ENCODE measurements at regions not wholly inside any gene's neighbourhood (a gene's known extent, or its start where the extent isn't known, plus 50 kb on each side); places are given as distances from the start of the nearest gene placed in this dataset.

GRCh38 chr6:125693480-125693879, 56.0 kb upstream of the HEY2 start:
- Histone ChIP-seq H3K9me3 (ENCODE audit: control insufficient read depth, low read depth, low read length) (peaks cover 71% of the 10 kb centered on the region), H3K27me3 (ENCODE audit: insufficient read depth, low read length) (no peaks in the 10 kb centered on the region), H4K8ac (replicated peaks; ENCODE audit: insufficient read length, low read depth, low read length) (no peak overlapping the region), H3K23me2 (ENCODE audit: insufficient read length, low read depth, low read length, poor library complexity, severe bottlenecking) (no peaks in the 10 kb centered on the region), H3K56ac (ENCODE audit: insufficient read length, low read depth, low read length) (no peak overlapping the region), H4K91ac (ENCODE audit: insufficient read length, low read depth, low read length) (no peak overlapping the region), H2AK5ac (ENCODE audit: insufficient read length, low read length) (no peak overlapping the region), H3K4ac (ENCODE audit: low read depth, low read length) (no peak overlapping the region), H2AFZ (ENCODE audit: low read length) (no peak overlapping the region), H3K27ac (ENCODE audit: insufficient read length, low read depth, low read length) (no peak overlapping the region), H3T11ph (ENCODE audit: low read length) (no peak overlapping the region), H3K79me1 (ENCODE audit: insufficient read depth, low read depth, low read length, poor library complexity, severe bottlenecking) (no peaks in the 10 kb centered on the region), H4K5ac (ENCODE audit: insufficient read length, low read depth, low read length) (no peak overlapping the region), H2BK120ac (ENCODE audit: low read depth, low read length, poor library complexity, severe bottlenecking) (no peak overlapping the region), H3K79me2 (ENCODE audit: insufficient read depth, low read length) (no peaks in the 10 kb centered on the region), H4K20me1 (ENCODE audit: control insufficient read depth, insufficient read depth, insufficient read length) (no peaks in the 10 kb centered on the region), H3K18ac (ENCODE audit: insufficient read length, low read depth, low read length) (no peak overlapping the region), H2BK12ac (ENCODE audit: insufficient read length, low read depth, low read length) (no peak overlapping the region), H3K9ac (ENCODE audit: extremely low read depth, insufficient read length, low read length) (no peak overlapping the region), H2BK15ac (ENCODE audit: low read depth, low read length) (no peak overlapping the region), H2BK20ac (ENCODE audit: low read depth, low read length, poor library complexity, severe bottlenecking) (no peak overlapping the region), H3K4me1 (ENCODE audit: insufficient read depth, low read length) (no peaks in the 10 kb centered on the region), H3K23ac (ENCODE audit: insufficient read length, low read depth, low read length) (no peak overlapping the region), H2BK5ac (ENCODE audit: insufficient read length, low read length) (no peak overlapping the region), H3K14ac (ENCODE audit: insufficient read depth, low read length) (no peak overlapping the region), H3K4me2 (ENCODE audit: insufficient read depth, insufficient read length, low read length) (no peak overlapping the region)
- Mint-ChIP-seq H3K27me3 (ENCODE audit: low read depth) (peaks cover 17% of the 10 kb centered on the region), H3K4me3 (no peak overlapping the region), H3K9me3 (peaks cover 52 to 84% of the 10 kb centered on the region in 2 experiments), H3K36me3 (ENCODE audit: insufficient read depth in 1 of 3, low read depth in 3 of 3) (peaks cover 81 to 99% (median 87%) of the 10 kb centered on the region in 3 experiments), H3K4me1 (peaks cover 0 to 7% of the 10 kb centered on the region in 2 experiments; a peak in 1 of 4 replicates), H3K27ac (no peak overlapping the region)
- no CpG with 5 or more reads among the region's 1 CpG for WGBS (ENCODE audit: extremely low coverage, insufficient read length, low lambda C conversion rate)
- DNase-seq: no peak
- TF ChIP-seq, protein P1, sequence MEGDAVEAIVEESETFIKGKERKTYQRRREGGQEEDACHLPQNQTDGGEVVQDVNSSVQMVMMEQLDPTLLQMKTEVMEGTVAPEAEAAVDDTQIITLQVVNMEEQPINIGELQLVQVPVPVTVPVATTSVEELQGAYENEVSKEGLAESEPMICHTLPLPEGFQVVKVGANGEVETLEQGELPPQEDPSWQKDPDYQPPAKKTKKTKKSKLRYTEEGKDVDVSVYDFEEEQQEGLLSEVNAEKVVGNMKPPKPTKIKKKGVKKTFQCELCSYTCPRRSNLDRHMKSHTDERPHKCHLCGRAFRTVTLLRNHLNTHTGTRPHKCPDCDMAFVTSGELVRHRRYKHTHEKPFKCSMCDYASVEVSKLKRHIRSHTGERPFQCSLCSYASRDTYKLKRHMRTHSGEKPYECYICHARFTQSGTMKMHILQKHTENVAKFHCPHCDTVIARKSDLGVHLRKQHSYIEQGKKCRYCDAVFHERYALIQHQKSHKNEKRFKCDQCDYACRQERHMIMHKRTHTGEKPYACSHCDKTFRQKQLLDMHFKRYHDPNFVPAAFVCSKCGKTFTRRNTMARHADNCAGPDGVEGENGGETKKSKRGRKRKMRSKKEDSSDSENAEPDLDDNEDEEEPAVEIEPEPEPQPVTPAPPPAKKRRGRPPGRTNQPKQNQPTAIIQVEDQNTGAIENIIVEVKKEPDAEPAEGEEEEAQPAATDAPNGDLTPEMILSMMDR (conservative IDR thresholded peaks at IDR 0.05): no peak
